KMS-11 (cell line): ENCODE measurements at regions not wholly inside any gene's neighbourhood (a gene's known extent, or its start where the extent isn't known, plus 50 kb on each side); places are given as distances from the start of the nearest gene placed in this dataset.

Source experiments
- H2AFZ ChIP-seq: fragments of 200-600 bp; sonication (generic); 2 replicates; pipeline ENCODE4 v1.6.1; 2016; ENCODE audit warnings: antibody characterized with exemption, mixed run types, low read depth
- H3K27ac ChIP-seq: fragments of 200-600 bp; sonication (generic); 2 replicates; pipeline ENCODE4 v1.6.1; 2016; ENCODE audit warnings: mild to moderate bottlenecking, mixed run types
- H3K27me3 ChIP-seq: fragments of 200-600 bp; sonication (generic); 2 replicates; pipeline ENCODE4 v1.6.1; 2017; ENCODE audit warnings: mild to moderate bottlenecking, low read depth, mixed run types, moderate library complexity; ENCODE audit not compliant: insufficient read depth
- H3K36me3 ChIP-seq: fragments of 200-600 bp; sonication (generic); 2 replicates; pipeline ENCODE4 v1.6.1; 2017; ENCODE audit warnings: mild to moderate bottlenecking, mixed run types; ENCODE audit not compliant: insufficient read depth
- H3K4me1 ChIP-seq: fragments of 200-600 bp; sonication (generic); 2 replicates; pipeline ENCODE4 v1.6.1; 2016; ENCODE audit warnings: mild to moderate bottlenecking, low read depth, mixed run types; ENCODE audit not compliant: poor library complexity, severe bottlenecking
- H3K4me2 ChIP-seq: fragments of 200-600 bp; sonication (generic); 2 replicates; pipeline ENCODE4 v1.7.0; 2016; ENCODE audit warnings: mild to moderate bottlenecking, mixed run types
- H3K4me3 ChIP-seq: fragments of 200-600 bp; sonication (generic); IDR thresholded peaks from 2 replicates; pipeline ENCODE4 v1.6.1; 2017; ENCODE audit warnings: low read depth, low read length, mixed read lengths; ENCODE audit not compliant: insufficient read depth
- H3K79me2 ChIP-seq: fragments of 200-600 bp; sonication (generic); 2 replicates; pipeline ENCODE4 v1.6.1; 2016; ENCODE audit warnings: low read depth, mixed run types; ENCODE audit not compliant: insufficient read depth
- H3K9ac ChIP-seq: fragments of 200-600 bp; sonication (generic); 2 replicates; pipeline ENCODE4 v1.6.1; 2016; ENCODE audit warnings: mild to moderate bottlenecking, mixed run types
- H4K20me1 ChIP-seq: fragments of 200-600 bp; sonication (generic); 2 replicates; pipeline ENCODE4 v1.6.1; 2016; ENCODE audit warnings: mild to moderate bottlenecking, mixed run types; ENCODE audit not compliant: insufficient read depth
- CTCF ChIP-seq: fragments of 200-600 bp; sonication (generic); conservative IDR thresholded peaks from 2 replicates; pipeline ENCODE4 v1.6.1; 2017; ENCODE audit warnings: low read depth, mild to moderate bottlenecking, antibody characterized with exemption, low read length, moderate library complexity, mixed read lengths

- no peaks in the 10 kb centered on the region for H3K27me3 ChIP-seq
- H3K79me2 ChIP-seq: no peaks in the 10 kb centered on the region
- H3K4me1 ChIP-seq: no peaks in the 10 kb centered on the region
- H4K20me1 ChIP-seq: no peaks in the 10 kb centered on the region
- H2AFZ ChIP-seq: no peak overlapping the region
- no peaks in the 10 kb centered on the region for H3K36me3 ChIP-seq
- TF ChIP-seq CTCF: no peak
- no peak overlapping the region for H3K27ac ChIP-seq
- no peak overlapping the region for H3K4me3 ChIP-seq
- H3K4me2 ChIP-seq: no peak overlapping the region
- no peak overlapping the region for H3K9ac ChIP-seq
These were observed 381.2 kb upstream of the MC4R start for GRCh38 chr18:60753753-60754152.

- no peak for TF ChIP-seq CTCF
- H3K79me2 ChIP-seq: no peaks in the 10 kb centered on the region
These were observed 381.9 kb upstream of the MC4R start for GRCh38 chr18:60754413-60755009.

GRCh38 chr18:60755134-60755533, 382.6 kb upstream of the MC4R start:
- H3K4me1 ChIP-seq: no peaks in the 10 kb centered on the region
- no peaks in the 10 kb centered on the region for H4K20me1 ChIP-seq
- no peaks in the 10 kb centered on the region for H3K36me3 ChIP-seq
- no peak overlapping the region for H3K4me2 ChIP-seq
- H3K27ac ChIP-seq: no peak overlapping the region
- H3K9ac ChIP-seq: no peak overlapping the region
- H2AFZ ChIP-seq: no peak overlapping the region
- H3K27me3 ChIP-seq: no peaks in the 10 kb centered on the region
- no peaks in the 10 kb centered on the region for H3K79me2 ChIP-seq
- TF ChIP-seq CTCF: no peak
- no peak overlapping the region for H3K4me3 ChIP-seq

More at GRCh38 chr18:60754413-60755009, 381.9 kb upstream of the MC4R start:
- Histone ChIP-seq H3K27ac (no peak overlapping the region), H3K4me2 (no peak overlapping the region), H2AFZ (no peak overlapping the region), H3K4me1 (no peaks in the 10 kb centered on the region), H3K27me3 (no peaks in the 10 kb centered on the region), H4K20me1 (no peaks in the 10 kb centered on the region), H3K4me3 (no peak overlapping the region), H3K36me3 (no peaks in the 10 kb centered on the region), H3K9ac (no peak overlapping the region)

- Histone ChIP-seq H3K4me1 (no peaks in the 10 kb centered on the region), H3K79me2 (no peaks in the 10 kb centered on the region), H3K36me3 (no peaks in the 10 kb centered on the region), H3K4me3 (no peak overlapping the region), H2AFZ (no peak overlapping the region), H4K20me1 (no peaks in the 10 kb centered on the region), H3K4me2 (no peak overlapping the region), H3K27ac (no peak overlapping the region), H3K27me3 (no peaks in the 10 kb centered on the region), H3K9ac (no peak overlapping the region)
- no peak for TF ChIP-seq CTCF
These were observed 403.4 kb upstream of the MC4R start for GRCh38 chr18:60775978-60776377.
